Parathyroid adenoma (tissue), 2 donors: ENCODE measurements at regions not wholly inside any gene's neighbourhood (a gene's known extent, or its start where the extent isn't known, plus 50 kb on each side); places are given as distances from the start of the nearest gene placed in this dataset.

Experiments
- H2AFZ ChIP-seq: fragments of 300-600 bp; sonication (generic); one replicate; pipeline ENCODE4 v1.7.0; 2017; ENCODE audit warnings: antibody characterized with exemption, mild to moderate bottlenecking
- H3K27ac ChIP-seq: fragments of 300-600 bp; sonication (generic); one replicate; pipeline ENCODE4 v1.7.0; 2017
- H3K27me3 ChIP-seq: fragments of 300-600 bp; sonication (generic); one replicate; pipeline ENCODE4 v1.7.0; 2017; ENCODE audit warnings: low read length; ENCODE audit not compliant: control insufficient read depth, insufficient read depth
- H3K36me3 ChIP-seq: fragments of 300-600 bp; sonication (generic); one replicate; pipeline ENCODE4 v1.7.0; 2017; ENCODE audit warnings: low read length; ENCODE audit not compliant: control insufficient read depth, insufficient read depth
- H3K4me1 ChIP-seq: fragments of 300-600 bp; sonication (generic); one replicate; pipeline ENCODE4 v1.7.0; 2017; ENCODE audit warnings: control low read depth
- H3K4me2 ChIP-seq: fragments of 300-600 bp; sonication (generic); one replicate; pipeline ENCODE4 v1.7.0; 2017; ENCODE audit warnings: low read length
- H3K4me3 ChIP-seq: fragments of 300-600 bp; sonication (generic); one replicate; pipeline ENCODE4 v1.7.0; 2017; ENCODE audit warnings: low read depth, low read length
- H3K79me2 ChIP-seq: fragments of 300-600 bp; sonication (generic); one replicate; pipeline ENCODE4 v1.7.0; 2017; ENCODE audit warnings: control low read depth
- H3K9ac ChIP-seq: fragments of 300-600 bp; sonication (generic); one replicate; pipeline ENCODE4 v1.7.0; 2017; ENCODE audit warnings: mild to moderate bottlenecking
- H3K9me3 ChIP-seq: fragments of 300-600 bp; sonication (generic); one replicate; pipeline ENCODE4 v1.7.0; 2017; ENCODE audit warnings: low read length; ENCODE audit not compliant: control insufficient read depth
- CTCF ChIP-seq: fragments of 300-600 bp; sonication (generic); IDR thresholded peaks from one replicate; pipeline ENCODE4 v1.7.0; 2017; ENCODE audit warnings: antibody characterized with exemption, mild to moderate bottlenecking
- donor health status: primary hyperparathyroidism.

- no peaks in the 10 kb centered on the region for H3K36me3 ChIP-seq
- H2AFZ ChIP-seq, result no peak overlapping the region
- H3K27me3 ChIP-seq, result no peaks in the 10 kb centered on the region
- H3K79me2 ChIP-seq, result no peaks in the 10 kb centered on the region
- no peaks in the 10 kb centered on the region for H3K4me1 ChIP-seq
- H3K9ac ChIP-seq, result no peak overlapping the region
- H3K4me3 ChIP-seq, result no peak overlapping the region
- H3K27ac ChIP-seq, result no peak overlapping the region
- no peaks in the 10 kb centered on the region for H3K9me3 ChIP-seq
- H3K4me2 ChIP-seq, result no peak overlapping the region
- no peak for TF ChIP-seq CTCF
Measured at GRCh38 chr20:47931443-47931842, 146.2 kb upstream of the SULF2 start.

GRCh38 chr20:47931002-47931401 lies 145.7 kb upstream of the SULF2 start:
- H3K27ac ChIP-seq, result no peak overlapping the region
- TF ChIP-seq CTCF, result no peak
- H3K79me2 ChIP-seq, result no peaks in the 10 kb centered on the region
- no peaks in the 10 kb centered on the region for H3K9me3 ChIP-seq
- H3K4me1 ChIP-seq, result no peaks in the 10 kb centered on the region
- H3K4me2 ChIP-seq, result no peak overlapping the region
- H3K36me3 ChIP-seq, result no peaks in the 10 kb centered on the region
- no peak overlapping the region for H3K9ac ChIP-seq
- no peaks in the 10 kb centered on the region for H3K27me3 ChIP-seq
- H3K4me3 ChIP-seq, result no peak overlapping the region
- no peak overlapping the region for H2AFZ ChIP-seq

GRCh38 chr20:47929368-47930115 lies 144.3 kb upstream of the SULF2 start:
- Histone ChIP-seq H3K36me3 (no peaks in the 10 kb centered on the region), H3K4me2 (no peak overlapping the region), H3K9ac (no peak overlapping the region), H3K79me2 (no peaks in the 10 kb centered on the region), H3K4me1 (no peaks in the 10 kb centered on the region), H3K27ac (no peak overlapping the region), H3K9me3 (no peaks in the 10 kb centered on the region), H2AFZ (no peak overlapping the region), H3K27me3 (no peaks in the 10 kb centered on the region), H3K4me3 (no peak overlapping the region)
- no peak for TF ChIP-seq CTCF

- Histone ChIP-seq H3K4me2 (no peak overlapping the region), H3K36me3 (no peaks in the 10 kb centered on the region), H3K4me3 (no peak overlapping the region), H3K9ac (no peak overlapping the region), H3K79me2 (no peaks in the 10 kb centered on the region), H3K9me3 (no peaks in the 10 kb centered on the region), H2AFZ (no peak overlapping the region), H3K27me3 (no peaks in the 10 kb centered on the region), H3K4me1 (no peaks in the 10 kb centered on the region), H3K27ac (no peak overlapping the region)
- no peak for TF ChIP-seq CTCF
Measured at GRCh38 chr20:47927944-47928343, 142.7 kb upstream of the SULF2 start.

- Histone ChIP-seq H3K4me1 (no peaks in the 10 kb centered on the region), H3K9ac (no peak overlapping the region), H3K4me2 (no peak overlapping the region), H3K79me2 (no peaks in the 10 kb centered on the region), H3K36me3 (no peaks in the 10 kb centered on the region), H2AFZ (no peak overlapping the region), H3K27me3 (no peaks in the 10 kb centered on the region), H3K4me3 (no peak overlapping the region), H3K9me3 (no peaks in the 10 kb centered on the region), H3K27ac (no peak overlapping the region)
- no peak for TF ChIP-seq CTCF
Measured at GRCh38 chr20:47927385-47927851, 142.1 kb upstream of the SULF2 start.
